ENCODE measurements at regions not wholly inside any gene's neighbourhood (a gene's known extent, or its start where the extent isn't known, plus 50 kb on each side); places are given as distances from the start of the nearest gene placed in this dataset.

- peaks cover 6% of the 10 kb centered on the region for H3K4me1 Mint-ChIP-seq
- no peak overlapping the region for H3K27ac Mint-ChIP-seq
- H3K27me3 Mint-ChIP-seq: peaks cover 7% of the 10 kb centered on the region
- DNase-seq: no peak
- no peak overlapping the region for H3K4me3 Mint-ChIP-seq
- H3K36me3 Mint-ChIP-seq (ENCODE audit: low read depth): no peaks in the 10 kb centered on the region
- ATAC-seq: no peak
- H3K9me3 ChIP-seq (ENCODE audit: control insufficient read depth, low read length, poor library complexity, severe bottlenecking): peaks cover 2% of the 10 kb centered on the region
These were observed 1118.1 kb downstream of the TAF11L14 start for GRCh38 chr5:18752317-18752716.

- peaks cover 7% of the 10 kb centered on the region for H3K27me3 Mint-ChIP-seq
- ATAC-seq: no peak
These were observed 1119.9 kb downstream of the TAF11L14 start for GRCh38 chr5:18754201-18754600.

GRCh38 chr5:18761801-18762200 is 1127.5 kb downstream of the TAF11L14 start:
- no peaks in the 10 kb centered on the region for H3K36me3 Mint-ChIP-seq (ENCODE audit: low read depth)
- H3K27me3 Mint-ChIP-seq: no peaks in the 10 kb centered on the region
- H3K27ac Mint-ChIP-seq: no peak overlapping the region
- ATAC-seq (no peak), DNase-seq (no peak)
- no peak overlapping the region for H3K4me3 Mint-ChIP-seq
- peaks cover 2% of the 10 kb centered on the region for H3K4me1 Mint-ChIP-seq
- H3K9me3 ChIP-seq (ENCODE audit: control insufficient read depth, low read length, poor library complexity, severe bottlenecking): no peaks in the 10 kb centered on the region

More at GRCh38 chr5:18754201-18754600, 1119.9 kb downstream of the TAF11L14 start:
- peaks cover 2% of the 10 kb centered on the region for H3K9me3 ChIP-seq (ENCODE audit: control insufficient read depth, low read length, poor library complexity, severe bottlenecking)
- DNase-seq: no peak
- Mint-ChIP-seq H3K27ac (no peak overlapping the region), H3K36me3 (ENCODE audit: low read depth) (no peaks in the 10 kb centered on the region), H3K4me1 (peaks cover 7% of the 10 kb centered on the region), H3K4me3 (no peak overlapping the region)

- no peaks in the 10 kb centered on the region for H3K9me3 ChIP-seq (ENCODE audit: control insufficient read depth, low read length, poor library complexity, severe bottlenecking)
- Mint-ChIP-seq H3K27me3 (no peaks in the 10 kb centered on the region), H3K4me1 (no peaks in the 10 kb centered on the region), H3K36me3 (ENCODE audit: low read depth) (no peaks in the 10 kb centered on the region), H3K4me3 (no peak overlapping the region), H3K27ac (no peak overlapping the region)
- no peak for DNase-seq
- no peak for ATAC-seq
These were observed 1129.9 kb downstream of the TAF11L14 start for GRCh38 chr5:18764161-18764560.

GRCh38 chr5:18765304-18765703 is 1131.0 kb downstream of the TAF11L14 start:
- no peak for ATAC-seq
- Mint-ChIP-seq H3K4me1 (no peaks in the 10 kb centered on the region), H3K27me3 (no peaks in the 10 kb centered on the region), H3K27ac (no peak overlapping the region), H3K4me3 (no peak overlapping the region), H3K36me3 (ENCODE audit: low read depth) (no peaks in the 10 kb centered on the region)
- DNase-seq: no peak
- no peaks in the 10 kb centered on the region for H3K9me3 ChIP-seq (ENCODE audit: control insufficient read depth, low read length, poor library complexity, severe bottlenecking)

- H3K9me3 ChIP-seq (ENCODE audit: control insufficient read depth, low read length, poor library complexity, severe bottlenecking): no peaks in the 10 kb centered on the region
- Mint-ChIP-seq H3K4me1 (peaks cover 2% of the 10 kb centered on the region), H3K27ac (no peak overlapping the region), H3K36me3 (ENCODE audit: low read depth) (no peaks in the 10 kb centered on the region), H3K4me3 (no peak overlapping the region), H3K27me3 (no peaks in the 10 kb centered on the region)
- DNase-seq (no peak), ATAC-seq (no peak)
These were observed 1136.9 kb downstream of the TAF11L14 start for GRCh38 chr5:18771097-18771610.

GRCh38 chr5:18772475-18772874 is 1138.2 kb downstream of the TAF11L14 start:
- no peak overlapping the region for H3K4me3 Mint-ChIP-seq
- no peaks in the 10 kb centered on the region for H3K36me3 Mint-ChIP-seq (ENCODE audit: low read depth)
- no peaks in the 10 kb centered on the region for H3K9me3 ChIP-seq (ENCODE audit: control insufficient read depth, low read length, poor library complexity, severe bottlenecking)
- ATAC-seq: peak; percentile 55
- peaks cover 2% of the 10 kb centered on the region for H3K4me1 Mint-ChIP-seq
- no peaks in the 10 kb centered on the region for H3K27me3 Mint-ChIP-seq
- H3K27ac Mint-ChIP-seq: no peak overlapping the region
- DNase-seq: no peak

- H3K4me1 Mint-ChIP-seq: no peaks in the 10 kb centered on the region
- no peak for ATAC-seq
- H3K27ac Mint-ChIP-seq: no peak overlapping the region
- H3K27me3 Mint-ChIP-seq: no peaks in the 10 kb centered on the region
- no peak for DNase-seq
- no peak overlapping the region for H3K4me3 Mint-ChIP-seq
- H3K36me3 Mint-ChIP-seq (ENCODE audit: low read depth): no peaks in the 10 kb centered on the region
- H3K9me3 ChIP-seq (ENCODE audit: control insufficient read depth, low read length, poor library complexity, severe bottlenecking): no peaks in the 10 kb centered on the region
These were observed 1144.0 kb downstream of the TAF11L14 start for GRCh38 chr5:18778225-18778624.

GRCh38 chr5:18789218-18789998 is 1155.1 kb downstream of the TAF11L14 start:
- Mint-ChIP-seq H3K27me3 (peaks cover 8% of the 10 kb centered on the region), H3K36me3 (ENCODE audit: low read depth) (peaks cover 2% of the 10 kb centered on the region), H3K27ac (no peak overlapping the region), H3K4me1 (no peaks in the 10 kb centered on the region), H3K4me3 (no peak overlapping the region)
- ATAC-seq (no peak), DNase-seq (no peak)
- no peaks in the 10 kb centered on the region for H3K9me3 ChIP-seq (ENCODE audit: control insufficient read depth, low read length, poor library complexity, severe bottlenecking)

- Mint-ChIP-seq H3K27me3 (peaks cover 9% of the 10 kb centered on the region), H3K4me3 (no peak overlapping the region), H3K27ac (no peak overlapping the region), H3K36me3 (ENCODE audit: low read depth) (peaks cover 2% of the 10 kb centered on the region), H3K4me1 (no peaks in the 10 kb centered on the region)
- DNase-seq: no peak
- no peak for ATAC-seq
- H3K9me3 ChIP-seq (ENCODE audit: control insufficient read depth, low read length, poor library complexity, severe bottlenecking): no peaks in the 10 kb centered on the region
These were observed 1157.9 kb downstream of the TAF11L14 start for GRCh38 chr5:18792145-18792544.

- no peak overlapping the region for H3K27ac Mint-ChIP-seq
These were observed 1163.0 kb downstream of the TAF11L14 start for GRCh38 chr5:18797222-18797621.

GRCh38 chr5:18798058-18798457 is 1163.8 kb downstream of the TAF11L14 start:
- H3K9me3 ChIP-seq (ENCODE audit: control insufficient read depth, low read length, poor library complexity, severe bottlenecking): no peaks in the 10 kb centered on the region
- peaks cover 2% of the 10 kb centered on the region for H3K4me1 Mint-ChIP-seq
- no peak for ATAC-seq
- no peak overlapping the region for H3K4me3 Mint-ChIP-seq
- no peak overlapping the region for H3K27ac Mint-ChIP-seq
- peaks cover 9% of the 10 kb centered on the region for H3K27me3 Mint-ChIP-seq
- H3K36me3 Mint-ChIP-seq (ENCODE audit: low read depth): no peaks in the 10 kb centered on the region
- DNase-seq: no peak

More at GRCh38 chr5:18797222-18797621, 1163.0 kb downstream of the TAF11L14 start:
- Mint-ChIP-seq H3K36me3 (ENCODE audit: low read depth) (no peaks in the 10 kb centered on the region), H3K4me1 (peaks cover 2% of the 10 kb centered on the region), H3K4me3 (no peak overlapping the region), H3K27me3 (peaks cover 9% of the 10 kb centered on the region)
- no peaks in the 10 kb centered on the region for H3K9me3 ChIP-seq (ENCODE audit: control insufficient read depth, low read length, poor library complexity, severe bottlenecking)
- no peak for ATAC-seq
- DNase-seq: no peak

- DNase-seq: no peak
- no peaks in the 10 kb centered on the region for H3K9me3 ChIP-seq (ENCODE audit: control insufficient read depth, low read length, poor library complexity, severe bottlenecking)
- no peaks in the 10 kb centered on the region for H3K27me3 Mint-ChIP-seq
- no peaks in the 10 kb centered on the region for H3K36me3 Mint-ChIP-seq (ENCODE audit: low read depth)
- H3K4me3 Mint-ChIP-seq: no peak overlapping the region
- ATAC-seq: no peak
- no peak overlapping the region for H3K27ac Mint-ChIP-seq
- peaks cover 2% of the 10 kb centered on the region for H3K4me1 Mint-ChIP-seq
These were observed 1165.3 kb downstream of the TAF11L14 start for GRCh38 chr5:18799482-18800128.

Measured in T-helper 17 cell (primary cell).